ENCODE measurements at regions not wholly inside any gene's neighbourhood (a gene's known extent, or its start where the extent isn't known, plus 50 kb on each side); places are given as distances from the start of the nearest gene placed in this dataset.

DNA sequence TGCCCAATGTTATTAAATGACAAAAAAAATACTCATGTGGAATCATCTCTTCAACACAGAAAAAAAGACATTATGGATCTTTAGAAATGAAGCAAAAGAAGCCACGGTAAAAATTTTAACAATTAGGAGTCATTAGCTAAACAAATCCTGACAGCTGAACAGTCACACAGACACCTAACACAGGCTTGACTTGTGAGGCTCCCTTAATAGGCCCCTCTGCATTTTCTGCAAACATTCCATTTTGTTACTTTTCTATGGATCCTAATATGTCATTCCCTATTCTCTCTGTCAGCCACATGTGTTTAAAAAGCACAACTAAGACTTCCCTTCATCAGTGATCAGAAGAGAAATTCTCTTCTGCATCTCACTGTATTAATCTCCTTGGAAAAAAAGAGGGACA, 1331.5 kb downstream of the CDH8 start:
- Histone ChIP-seq H3K4me3 (ENCODE audit: low read length) (no peak overlapping the region), H3K79me2 (ENCODE audit: low read length) (no peaks in the 10 kb centered on the region), H3K36me3 (ENCODE audit: low read depth, low read length) (no peaks in the 10 kb centered on the region), H3K4me1 (ENCODE audit: insufficient read depth, low read length) (no peaks in the 10 kb centered on the region), H3K9me3 (ENCODE audit: low read length) (no peaks in the 10 kb centered on the region), H3F3A (ENCODE audit: low read length, unreplicated experiment) (no peaks in the 10 kb centered on the region), H2AFZ (ENCODE audit: low read length) (no peak overlapping the region), H3K9ac (ENCODE audit: low read length) (no peak overlapping the region), H3K27ac (ENCODE audit: low read length) (no peak overlapping the region), H4K20me1 (ENCODE audit: low read length) (no peaks in the 10 kb centered on the region), H3K27me3 (ENCODE audit: low read length) (no peaks in the 10 kb centered on the region), H3K4me2 (ENCODE audit: low read length) (no peak overlapping the region), H3K9me2 (replicated peaks; ENCODE audit: low read length) (no peaks in the 10 kb centered on the region)
- CTCF ChIA-PET: no interaction called here
- ATAC-seq (no peak), DNase-seq (no peak)
- POLR2A ChIA-PET (ENCODE audit: unreplicated experiment): no interaction called here
- TF ChIP-seq EZH2 (IDR thresholded peaks at IDR 0.05; ENCODE audit: low read length, unreplicated experiment) (no peak), EZH2phosphoT487 (IDR thresholded peaks at IDR 0.05; ENCODE audit: borderline replicate concordance, low read length) (no peak)
- TF ChIP-seq, protein P1, sequence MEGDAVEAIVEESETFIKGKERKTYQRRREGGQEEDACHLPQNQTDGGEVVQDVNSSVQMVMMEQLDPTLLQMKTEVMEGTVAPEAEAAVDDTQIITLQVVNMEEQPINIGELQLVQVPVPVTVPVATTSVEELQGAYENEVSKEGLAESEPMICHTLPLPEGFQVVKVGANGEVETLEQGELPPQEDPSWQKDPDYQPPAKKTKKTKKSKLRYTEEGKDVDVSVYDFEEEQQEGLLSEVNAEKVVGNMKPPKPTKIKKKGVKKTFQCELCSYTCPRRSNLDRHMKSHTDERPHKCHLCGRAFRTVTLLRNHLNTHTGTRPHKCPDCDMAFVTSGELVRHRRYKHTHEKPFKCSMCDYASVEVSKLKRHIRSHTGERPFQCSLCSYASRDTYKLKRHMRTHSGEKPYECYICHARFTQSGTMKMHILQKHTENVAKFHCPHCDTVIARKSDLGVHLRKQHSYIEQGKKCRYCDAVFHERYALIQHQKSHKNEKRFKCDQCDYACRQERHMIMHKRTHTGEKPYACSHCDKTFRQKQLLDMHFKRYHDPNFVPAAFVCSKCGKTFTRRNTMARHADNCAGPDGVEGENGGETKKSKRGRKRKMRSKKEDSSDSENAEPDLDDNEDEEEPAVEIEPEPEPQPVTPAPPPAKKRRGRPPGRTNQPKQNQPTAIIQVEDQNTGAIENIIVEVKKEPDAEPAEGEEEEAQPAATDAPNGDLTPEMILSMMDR (conservative IDR thresholded peaks at IDR 0.05; ENCODE audit: low read depth, low read length): no peak
- BruUV-seq (replicated peaks): no TSS peak
- intact Hi-C loops (cut with micrococcal nuclease): no loop called here

DNA sequence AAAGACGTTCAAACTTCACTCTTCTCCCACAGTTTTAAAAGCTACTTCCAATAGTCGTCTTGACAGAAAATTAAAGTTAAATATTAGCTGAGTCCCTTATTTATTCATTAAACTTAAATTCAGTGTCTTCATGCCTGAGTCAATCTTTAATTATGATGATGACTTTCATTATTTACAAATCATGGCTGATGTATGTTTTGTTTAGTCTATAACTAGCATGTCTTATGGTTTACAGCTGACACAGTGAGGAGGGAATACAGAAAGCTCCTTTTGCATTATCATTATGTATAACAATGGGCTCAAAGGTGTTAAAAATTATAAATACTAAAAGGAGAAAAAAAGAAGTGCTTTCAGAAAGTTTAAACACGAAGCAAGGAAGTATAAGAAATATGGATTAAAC, 1333.1 kb downstream of the CDH8 start:
- TF ChIP-seq, protein P1 (conservative IDR thresholded peaks at IDR 0.05; ENCODE audit: low read depth, low read length): no peak
- TF ChIP-seq EZH2phosphoT487 (IDR thresholded peaks at IDR 0.05; ENCODE audit: borderline replicate concordance, low read length): no peak
- Histone ChIP-seq H3K9ac (ENCODE audit: low read length) (no peak overlapping the region), H3K9me3 (ENCODE audit: low read length) (no peaks in the 10 kb centered on the region), H3K79me2 (ENCODE audit: low read length) (no peaks in the 10 kb centered on the region), H3F3A (ENCODE audit: low read length, unreplicated experiment) (no peaks in the 10 kb centered on the region), H3K4me2 (ENCODE audit: low read length) (no peak overlapping the region), H3K36me3 (ENCODE audit: low read depth, low read length) (no peaks in the 10 kb centered on the region), H2AFZ (ENCODE audit: low read length) (no peak overlapping the region), H4K20me1 (ENCODE audit: low read length) (no peaks in the 10 kb centered on the region), H3K9me2 (replicated peaks; ENCODE audit: low read length) (no peaks in the 10 kb centered on the region), H3K27ac (ENCODE audit: low read length) (no peak overlapping the region), H3K27me3 (ENCODE audit: low read length) (no peaks in the 10 kb centered on the region), H3K4me3 (ENCODE audit: low read length) (no peak overlapping the region), H3K4me1 (ENCODE audit: insufficient read depth, low read length) (no peaks in the 10 kb centered on the region)
- ChIA-PET CTCF (no interaction called here), POLR2A (ENCODE audit: unreplicated experiment) (no interaction called here)
- no peak for DNase-seq
- intact Hi-C loops (cut with micrococcal nuclease): no loop called here
- BruUV-seq (replicated peaks): no TSS peak
- ATAC-seq: no peak

DNA sequence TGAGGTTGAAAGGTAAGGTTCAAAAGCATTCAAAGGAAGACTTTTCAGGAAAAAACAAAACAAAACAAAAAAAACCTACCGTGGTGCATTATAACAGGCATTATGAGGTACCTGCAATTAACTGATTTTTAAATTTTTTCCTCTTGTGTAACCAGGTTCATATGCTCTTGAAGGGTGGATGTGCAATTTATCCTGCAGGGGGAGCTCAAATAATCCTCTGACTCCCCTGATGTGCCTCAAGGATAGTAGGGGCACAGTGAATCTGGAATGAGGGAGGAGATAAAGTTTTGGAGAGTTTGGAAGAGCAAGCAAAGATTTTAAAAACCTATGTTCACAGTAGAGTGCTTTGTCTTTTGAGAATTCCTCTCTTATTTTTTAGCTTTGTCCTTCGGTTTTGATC, 1349.4 kb downstream of the CDH8 start:
- BruUV-seq (replicated peaks): no TSS peak
- no peaks in the 10 kb centered on the region for H3K9me3 ChIP-seq (ENCODE audit: low read length)
- H3K4me2 ChIP-seq (ENCODE audit: low read length): no peak overlapping the region
- no peak for TF ChIP-seq EZH2phosphoT487 (IDR thresholded peaks at IDR 0.05; ENCODE audit: borderline replicate concordance, low read length)
- TF ChIP-seq, protein P1 (conservative IDR thresholded peaks at IDR 0.05; ENCODE audit: low read depth, low read length): no peak
- TF ChIP-seq EZH2 (IDR thresholded peaks at IDR 0.05; ENCODE audit: low read length, unreplicated experiment): no peak
- H4K20me1 ChIP-seq (ENCODE audit: low read length): no peaks in the 10 kb centered on the region
- no peak overlapping the region for H3K4me3 ChIP-seq (ENCODE audit: low read length)
- POLR2A ChIA-PET (ENCODE audit: unreplicated experiment): no interaction called here
- H3K9me2 ChIP-seq (replicated peaks; ENCODE audit: low read length): no peaks in the 10 kb centered on the region
- no peak overlapping the region for H3K27ac ChIP-seq (ENCODE audit: low read length)
- no peaks in the 10 kb centered on the region for H3K36me3 ChIP-seq (ENCODE audit: low read depth, low read length)
- H3K4me1 ChIP-seq (ENCODE audit: insufficient read depth, low read length): no peaks in the 10 kb centered on the region
- CTCF ChIA-PET: no interaction called here
- H2AFZ ChIP-seq (ENCODE audit: low read length): no peak overlapping the region
- no peak for ATAC-seq
- H3F3A ChIP-seq (ENCODE audit: low read length, unreplicated experiment): no peaks in the 10 kb centered on the region
- H3K9ac ChIP-seq (ENCODE audit: low read length): no peak overlapping the region
- DNase-seq: no peak
- intact Hi-C loops (cut with micrococcal nuclease): no loop called here
- H3K79me2 ChIP-seq (ENCODE audit: low read length): no peaks in the 10 kb centered on the region
- H3K27me3 ChIP-seq (ENCODE audit: low read length): no peaks in the 10 kb centered on the region

Data from PC-3 (cell line).